Smooth muscle cell (in vitro differentiated cells): ENCODE measurements at regions not wholly inside any gene's neighbourhood (a gene's known extent, or its start where the extent isn't known, plus 50 kb on each side); places are given as distances from the start of the nearest gene placed in this dataset.
"Not testable (repeated sequence)": the region's sequence is repeated elsewhere in the genome, so short reads cannot be mapped to it uniquely, and the experiment has no call there.

Experiments
- DNase-seq: peaks from one replicate; lab custom pipeline; 2025; ENCODE audit not compliant: unreplicated experiment; lab: John Stamatoyannopoulos, UW
- H2AFZ ChIP-seq: fragments of 200-600 bp; sonication (generic); 2 replicates; pipeline ENCODE4 v1.6.0; 2016; ENCODE audit warnings: antibody characterized with exemption, low read depth, mild to moderate bottlenecking
- H3F3A ChIP-seq: fragments of 200-600 bp; sonication (generic); 2 replicates; pipeline ENCODE4 v1.6.0; 2017; ENCODE audit warnings: antibody characterized with exemption, low read depth
- H3K27ac ChIP-seq: fragments of 200-600 bp; sonication (generic); 2 replicates; pipeline ENCODE4 v1.5.1; 2016; ENCODE audit warnings: low read depth, mild to moderate bottlenecking
- H3K27me3 ChIP-seq: fragments of 200-600 bp; sonication (generic); 2 replicates; pipeline ENCODE4 v1.6.1; 2016; ENCODE audit warnings: low read depth, mild to moderate bottlenecking
- H3K36me3 ChIP-seq: fragments of 200-600 bp; sonication (generic); 2 replicates; pipeline ENCODE4 v1.5.1; 2016; ENCODE audit warnings: low read depth
- H3K4me1 ChIP-seq: fragments of 200-600 bp; sonication (generic); 2 replicates; pipeline ENCODE4 v1.5.1; 2016; ENCODE audit warnings: low read depth
- H3K4me2 ChIP-seq: fragments of 200-600 bp; sonication (generic); 2 replicates; pipeline ENCODE4 v1.6.0; 2016; ENCODE audit warnings: mild to moderate bottlenecking
- H3K4me3 ChIP-seq: fragments of 200-600 bp; sonication (generic); 2 replicates; pipeline ENCODE4 v1.5.1; 2016; ENCODE audit warnings: mild to moderate bottlenecking
- H3K79me2 ChIP-seq: fragments of 200-600 bp; sonication (generic); 2 replicates; pipeline ENCODE4 v1.6.0; 2016; ENCODE audit warnings: low read depth, mild to moderate bottlenecking
- H3K9ac ChIP-seq: fragments of 200-600 bp; sonication (generic); 2 replicates; pipeline ENCODE4 v1.6.0; 2016; ENCODE audit warnings: low read depth
- H3K9me3 ChIP-seq: fragments of 200-600 bp; sonication (generic); replicated peaks from 2 replicates; pipeline ENCODE4 v1.5.1; 2016; ENCODE audit warnings: low read depth
- H4K20me1 ChIP-seq: fragments of 200-600 bp; sonication (generic); 2 replicates; pipeline ENCODE4 v1.6.0; 2016; ENCODE audit warnings: low read depth
- WGBS: methylation state at CpG from one replicate; pipeline ENCODE4 v1.1.7; 2016; ENCODE audit warnings: low lambda C conversion rate; 5-methylcytosine and 5-hydroxymethylcytosine counted together
- TF ChIP-seq, protein P1 (sequence below): fragments of 200-600 bp; sonication (generic); IDR thresholded peaks from 2 replicates; pipeline ENCODE4 v1.5.1; 2017; ENCODE audit warnings: borderline replicate concordance, mild to moderate bottlenecking, antibody characterized with exemption; ENCODE audit not compliant: insufficient read depth, poor library complexity, severe bottlenecking

DNA sequence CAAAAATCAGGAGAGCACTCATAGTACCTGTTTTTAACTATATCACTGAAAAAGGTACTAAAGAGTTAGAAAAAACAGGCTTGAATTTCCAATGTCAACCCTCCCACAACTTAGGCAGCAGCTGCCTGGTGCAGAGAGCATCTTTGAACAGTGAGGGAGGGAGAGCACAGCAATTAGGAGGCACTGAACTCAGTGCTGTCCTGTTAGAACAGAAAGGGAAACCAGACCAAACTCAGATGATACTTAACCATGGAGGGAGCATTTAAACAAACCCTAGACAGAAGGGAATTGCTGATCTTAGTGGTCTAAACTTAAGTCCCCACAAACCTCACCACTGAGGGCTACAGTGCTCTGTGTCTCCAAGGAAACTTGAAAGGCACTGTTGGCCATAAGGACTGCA is 179.2 kb upstream of the AGTR1 start:
- no peaks in the 10 kb centered on the region for H3K27me3 ChIP-seq
- no peak overlapping the region for H3K9ac ChIP-seq
- H3K4me1 ChIP-seq: no peaks in the 10 kb centered on the region
- no peak overlapping the region for H2AFZ ChIP-seq
- H3K79me2 ChIP-seq: no peaks in the 10 kb centered on the region
- H3F3A ChIP-seq: no peaks in the 10 kb centered on the region
- no peaks in the 10 kb centered on the region for H3K36me3 ChIP-seq
- no peak overlapping the region for H3K4me3 ChIP-seq
- H4K20me1 ChIP-seq: no peaks in the 10 kb centered on the region
- no peak overlapping the region for H3K4me2 ChIP-seq
- DNase-seq: no peak
- H3K27ac ChIP-seq: no peak overlapping the region
- TF ChIP-seq, protein P1, sequence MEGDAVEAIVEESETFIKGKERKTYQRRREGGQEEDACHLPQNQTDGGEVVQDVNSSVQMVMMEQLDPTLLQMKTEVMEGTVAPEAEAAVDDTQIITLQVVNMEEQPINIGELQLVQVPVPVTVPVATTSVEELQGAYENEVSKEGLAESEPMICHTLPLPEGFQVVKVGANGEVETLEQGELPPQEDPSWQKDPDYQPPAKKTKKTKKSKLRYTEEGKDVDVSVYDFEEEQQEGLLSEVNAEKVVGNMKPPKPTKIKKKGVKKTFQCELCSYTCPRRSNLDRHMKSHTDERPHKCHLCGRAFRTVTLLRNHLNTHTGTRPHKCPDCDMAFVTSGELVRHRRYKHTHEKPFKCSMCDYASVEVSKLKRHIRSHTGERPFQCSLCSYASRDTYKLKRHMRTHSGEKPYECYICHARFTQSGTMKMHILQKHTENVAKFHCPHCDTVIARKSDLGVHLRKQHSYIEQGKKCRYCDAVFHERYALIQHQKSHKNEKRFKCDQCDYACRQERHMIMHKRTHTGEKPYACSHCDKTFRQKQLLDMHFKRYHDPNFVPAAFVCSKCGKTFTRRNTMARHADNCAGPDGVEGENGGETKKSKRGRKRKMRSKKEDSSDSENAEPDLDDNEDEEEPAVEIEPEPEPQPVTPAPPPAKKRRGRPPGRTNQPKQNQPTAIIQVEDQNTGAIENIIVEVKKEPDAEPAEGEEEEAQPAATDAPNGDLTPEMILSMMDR: no peak
- no peaks in the 10 kb centered on the region for H3K9me3 ChIP-seq

DNA sequence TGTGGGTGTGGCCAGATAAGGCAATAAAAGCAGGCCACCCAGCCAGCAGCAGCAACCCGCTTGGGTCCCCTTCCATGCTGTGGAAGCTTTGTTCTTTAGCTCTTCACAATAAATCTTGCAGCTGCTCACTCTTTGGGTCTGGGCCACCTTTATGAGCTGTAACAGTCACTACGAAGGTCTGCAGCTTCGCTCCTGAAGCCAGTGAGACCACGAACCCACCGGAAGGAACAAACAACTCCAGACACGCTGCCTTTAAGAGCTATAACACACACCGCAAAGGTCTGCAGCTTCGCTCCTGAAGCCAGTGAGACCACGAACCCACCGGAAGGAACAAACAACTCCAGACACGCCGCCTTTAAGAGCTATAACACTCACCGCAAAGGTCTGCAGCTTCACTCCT is 172.1 kb upstream of the AGTR1 start:
- H4K20me1 ChIP-seq, H3K79me2 ChIP-seq, H3K4me1 ChIP-seq, H3K9me3 ChIP-seq, H2AFZ ChIP-seq, DNase-seq, H3K4me2 ChIP-seq, H3F3A ChIP-seq, H3K9ac ChIP-seq, H3K36me3 ChIP-seq, H3K27ac ChIP-seq, H3K4me3 ChIP-seq, H3K27me3 ChIP-seq: not testable (repeated sequence)
- WGBS: 87% methylated on average over 13 of the region's 13 CpGs

DNA sequence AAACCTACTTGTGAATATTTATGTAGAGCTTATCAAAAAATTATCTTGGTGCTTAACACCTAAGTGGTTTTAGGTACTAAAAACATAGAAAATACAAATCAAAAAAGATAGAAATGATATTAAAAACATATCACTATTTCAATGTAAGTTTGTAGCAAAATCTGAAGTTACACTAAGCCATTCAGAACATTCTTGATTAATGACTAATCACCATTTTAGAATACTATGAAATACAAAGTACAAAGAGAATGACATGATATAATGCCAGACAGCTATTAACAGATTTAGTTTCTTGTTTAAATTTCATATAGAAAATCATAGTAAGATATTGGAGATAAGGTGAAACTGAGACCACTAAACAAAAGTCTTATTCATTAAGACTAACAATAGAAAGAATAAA is 169.7 kb upstream of the AGTR1 start:
- no peak overlapping the region for H3K4me3 ChIP-seq
- H3K4me2 ChIP-seq: no peak overlapping the region
- H4K20me1 ChIP-seq: no peaks in the 10 kb centered on the region
- no peaks in the 10 kb centered on the region for H3K9me3 ChIP-seq
- no peak overlapping the region for H2AFZ ChIP-seq
- no peaks in the 10 kb centered on the region for H3K27me3 ChIP-seq
- H3K9ac ChIP-seq: no peak overlapping the region
- H3K4me1 ChIP-seq: no peaks in the 10 kb centered on the region
- TF ChIP-seq, protein P1: no peak
- DNase-seq: no peak
- H3F3A ChIP-seq: no peaks in the 10 kb centered on the region
- no peaks in the 10 kb centered on the region for H3K36me3 ChIP-seq
- H3K79me2 ChIP-seq: no peaks in the 10 kb centered on the region
- H3K27ac ChIP-seq: no peak overlapping the region

DNA sequence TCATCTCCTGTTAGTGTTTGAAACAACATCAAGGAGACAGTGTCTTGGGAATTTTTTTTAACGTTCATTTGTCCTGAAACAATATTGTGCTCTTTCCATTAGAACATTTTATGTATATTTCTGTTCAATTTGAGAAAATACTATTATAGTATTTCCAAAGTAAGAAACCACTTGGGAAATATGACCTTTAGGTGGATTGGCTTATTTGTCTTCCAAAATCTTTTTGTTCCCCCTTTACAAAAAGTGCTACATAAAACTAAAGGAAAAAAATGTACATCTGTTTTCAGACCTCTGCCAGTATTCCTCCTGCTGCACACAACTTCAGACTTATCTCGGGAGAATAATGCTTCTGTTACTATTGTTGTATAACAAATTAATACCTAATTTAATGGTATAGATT is 165.9 kb upstream of the AGTR1 start:
- H3K9ac ChIP-seq: no peak overlapping the region
- H3F3A ChIP-seq: no peaks in the 10 kb centered on the region
- H2AFZ ChIP-seq: no peak overlapping the region
- TF ChIP-seq, protein P1: no peak
- H3K4me1 ChIP-seq: no peaks in the 10 kb centered on the region
- H3K27me3 ChIP-seq: no peaks in the 10 kb centered on the region
- H3K9me3 ChIP-seq: no peaks in the 10 kb centered on the region
- no peak overlapping the region for H3K4me3 ChIP-seq
- no peak overlapping the region for H3K27ac ChIP-seq
- no peak overlapping the region for H3K4me2 ChIP-seq
- H4K20me1 ChIP-seq: no peaks in the 10 kb centered on the region
- WGBS: 92% methylated on average over 2 of the region's 2 CpGs
- no peak for DNase-seq
- no peaks in the 10 kb centered on the region for H3K36me3 ChIP-seq
- H3K79me2 ChIP-seq: no peaks in the 10 kb centered on the region
